GM23338 (cell line): ENCODE measurements at regions not wholly inside any gene's neighbourhood (a gene's known extent, or its start where the extent isn't known, plus 50 kb on each side); places are given as distances from the start of the nearest gene placed in this dataset.

Experiments
- ATAC-seq: fragments of 200-7000 bp; cut with Tn5 transposase; 3 replicates; pipeline ENCODE4 v1.9.1; 2020
- DNase-seq: peaks from one replicate; pipeline ENCODE4 v3.0.0-alpha.2; 2015; ENCODE audit warnings: low spot score
- H2AFZ ChIP-seq: fragments of 200-600 bp; sonication (generic); 2 replicates; pipeline ENCODE4 v1.8.0; 2016; ENCODE audit warnings: antibody characterized with exemption, mild to moderate bottlenecking, moderate library complexity
- H3F3A ChIP-seq: fragments of 200-600 bp; sonication (generic); replicated peaks from 2 replicates; pipeline ENCODE4 v1.8.0; 2017; ENCODE audit warnings: antibody characterized with exemption, mixed run types, low read depth
- H3K27ac ChIP-seq: fragments of 200-600 bp; sonication (generic); 2 replicates; pipeline ENCODE4 v1.6.1; 2016; ENCODE audit warnings: low read depth
- H3K27me3 ChIP-seq: fragments of 200-600 bp; sonication (generic); 2 replicates; pipeline ENCODE4 v1.8.0; 2016; ENCODE audit warnings: mild to moderate bottlenecking, mixed run types, moderate library complexity; ENCODE audit not compliant: insufficient read depth
- H3K36me3 ChIP-seq: fragments of 200-600 bp; sonication (generic); 2 replicates; pipeline ENCODE4 v1.8.0; 2016; ENCODE audit warnings: mild to moderate bottlenecking; ENCODE audit not compliant: insufficient read depth
- H3K4me1 ChIP-seq: fragments of 200-600 bp; sonication (generic); 2 replicates; pipeline ENCODE4 v1.8.0; 2016; ENCODE audit warnings: mild to moderate bottlenecking, moderate library complexity; ENCODE audit not compliant: insufficient read depth
- H3K4me2 ChIP-seq: fragments of 200-600 bp; sonication (generic); 2 replicates; pipeline ENCODE4 v1.7.1; 2017; ENCODE audit warnings: mixed run types
- H3K4me3 ChIP-seq: fragments of 200-600 bp; sonication (generic); 2 replicates; pipeline ENCODE4 v1.6.1; 2016; ENCODE audit warnings: mixed run types
- H3K79me2 ChIP-seq: fragments of 200-600 bp; sonication (generic); replicated peaks from 2 replicates; pipeline ENCODE4 v1.8.0; 2017; ENCODE audit warnings: mild to moderate bottlenecking; ENCODE audit not compliant: insufficient read depth
- H3K9me2 ChIP-seq: fragments of 200-600 bp; sonication (generic); 2 replicates; pipeline ENCODE4 v1.8.0; 2017; ENCODE audit not compliant: insufficient read depth
- H4K20me1 ChIP-seq: fragments of 200-600 bp; sonication (generic); replicated peaks from 2 replicates; pipeline ENCODE4 v1.8.0; 2017; ENCODE audit warnings: mild to moderate bottlenecking; ENCODE audit not compliant: insufficient read depth
- H3K27ac Mint-ChIP-seq: 2 replicates; pipeline ENCODE4 v1.8.0; 2020; ENCODE audit warnings: inconsistent platforms, mild to moderate bottlenecking, moderate library complexity, mixed read lengths
- H3K27me3 Mint-ChIP-seq: 3 replicates; pipeline ENCODE4 v1.8.0; 2022; ENCODE audit warnings: low read depth, mild to moderate bottlenecking, moderate library complexity, mixed read lengths, inconsistent platforms; ENCODE audit not compliant: insufficient read depth, poor library complexity
- H3K36me3 Mint-ChIP-seq: 3 replicates; pipeline ENCODE4 v1.8.0; 2021; ENCODE audit warnings: low read depth, mild to moderate bottlenecking, inconsistent platforms, moderate library complexity, mixed read lengths
- H3K4me1 Mint-ChIP-seq: 3 replicates; pipeline ENCODE4 v1.8.0; 2020; ENCODE audit warnings: mild to moderate bottlenecking, inconsistent platforms, mixed read lengths
- H3K4me3 Mint-ChIP-seq: 3 replicates; pipeline ENCODE4 v1.8.0; 2021; ENCODE audit warnings: moderate library complexity, mild to moderate bottlenecking, inconsistent platforms, mixed read lengths
- H3K9me3 Mint-ChIP-seq: 3 replicates; pipeline ENCODE4 v1.8.0; 2020; ENCODE audit warnings: moderate library complexity, mild to moderate bottlenecking, inconsistent platforms, mixed read lengths
- CREB1 ChIP-seq: fragments of 250-450 bp; sonication (Bioruptor Pico); IDR thresholded peaks from 2 replicates; pipeline ENCODE4 v1.5.0; 2020; ENCODE audit warnings: low read depth, mild to moderate bottlenecking, moderate library complexity
- EZH2 ChIP-seq: fragments of 200-600 bp; sonication (generic); IDR thresholded peaks from one replicate; pipeline ENCODE4 v1.8.0; 2017; ENCODE audit warnings: antibody characterized with exemption, mild to moderate bottlenecking, low read depth; ENCODE audit not compliant: unreplicated experiment
- EZH2phosphoT487 ChIP-seq: fragments of 200-600 bp; sonication (generic); IDR thresholded peaks from one replicate; pipeline ENCODE4 v1.8.1; 2018; ENCODE audit warnings: antibody characterized with exemption; ENCODE audit not compliant: unreplicated experiment
- NANOG ChIP-seq: IDR thresholded peaks from 2 replicates; pipeline ENCODE4 v1.6.1; 2016; ENCODE audit warnings: antibody characterized with exemption, borderline replicate concordance
- REST ChIP-seq: IDR thresholded peaks from one replicate; pipeline ENCODE4 v1.6.1; 2018; ENCODE audit warnings: antibody characterized with exemption; ENCODE audit not compliant: unreplicated experiment
- STAT1 ChIP-seq: IDR thresholded peaks from one replicate; pipeline ENCODE4 v1.6.1; 2016; ENCODE audit warnings: antibody characterized with exemption; ENCODE audit not compliant: unreplicated experiment
- ZNF331 ChIP-seq: fragments of 250-450 bp; sonication (Bioruptor Pico); IDR thresholded peaks from 2 replicates; pipeline ENCODE4 v1.5.0; 2020; ENCODE audit warnings: low read depth, mild to moderate bottlenecking, moderate library complexity
- ZNF462 ChIP-seq: fragments of 250-450 bp; sonication (Bioruptor Pico); IDR thresholded peaks from 2 replicates; pipeline ENCODE4 v1.5.0; 2020; ENCODE audit warnings: mild to moderate bottlenecking, moderate library complexity

- Mint-ChIP-seq H3K4me1 (no peaks in the 10 kb centered on the region), H3K4me3 (no peak overlapping the region), H3K27me3 (peaks cover 3% of the 10 kb centered on the region), H3K9me3 (no peaks in the 10 kb centered on the region), H3K36me3 (no peaks in the 10 kb centered on the region), H3K27ac (no peak overlapping the region)
- Histone ChIP-seq H4K20me1 (no peaks in the 10 kb centered on the region), H3K27me3 (no peaks in the 10 kb centered on the region), H3F3A (no peaks in the 10 kb centered on the region), H3K79me2 (no peaks in the 10 kb centered on the region), H2AFZ (no peak overlapping the region), H3K9me2 (peaks cover 7% of the 10 kb centered on the region; the same call in 1 of the 2 replicates), H3K27ac (no peak overlapping the region), H3K4me2 (no peak overlapping the region), H3K36me3 (no peaks in the 10 kb centered on the region), H3K4me3 (no peak overlapping the region), H3K4me1 (no peaks in the 10 kb centered on the region)
- DNase-seq (no peak), ATAC-seq (no peak)
- TF ChIP-seq ZNF331 (CRISPR knock-in tag) (no peak), ZNF462 (no peak), STAT1 (no peak)
These were observed 84.3 kb upstream of the SORCS3 start for GRCh38 chr10:104556831-104557230.

DNA sequence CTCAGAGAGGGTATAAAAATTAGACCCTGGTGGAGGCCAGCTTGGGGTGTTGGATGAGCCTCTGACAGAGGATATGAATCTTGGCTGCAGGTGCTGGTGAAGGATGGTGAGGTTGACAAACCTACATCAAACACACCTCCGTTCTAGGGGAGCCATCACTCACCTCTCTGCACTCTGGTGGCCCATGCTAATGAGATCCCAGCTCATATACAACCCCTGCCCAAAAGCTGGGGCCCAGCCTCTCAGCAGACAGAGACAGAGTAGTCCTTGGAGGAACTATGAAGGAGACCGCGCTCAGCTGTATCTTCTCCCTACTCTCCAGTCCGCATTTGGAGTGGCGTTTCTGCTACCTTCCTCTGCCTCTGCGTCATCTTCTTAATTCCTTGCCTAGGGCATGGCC is 83.1 kb upstream of the SORCS3 start:
- H2AFZ ChIP-seq: no peak overlapping the region
- DNase-seq (no peak), ATAC-seq (no peak)
- no peaks in the 10 kb centered on the region for H3K27me3 ChIP-seq
- TF ChIP-seq REST (no peak), NANOG (no peak), EZH2phosphoT487 (no peak), EZH2 (no peak), CREB1 (CRISPR knock-in tag) (no peak), STAT1 (no peak)
- no peak overlapping the region for H3K4me3 ChIP-seq
- no peaks in the 10 kb centered on the region for H3K9me3 Mint-ChIP-seq
- no peaks in the 10 kb centered on the region for H4K20me1 ChIP-seq
- H3K27me3 Mint-ChIP-seq: peaks cover 3% of the 10 kb centered on the region
- no peak overlapping the region for H3K4me2 ChIP-seq
- no peaks in the 10 kb centered on the region for H3K36me3 Mint-ChIP-seq
- no peaks in the 10 kb centered on the region for H3K79me2 ChIP-seq
- H3F3A ChIP-seq: no peaks in the 10 kb centered on the region
- H3K4me1 ChIP-seq: no peaks in the 10 kb centered on the region
- no peak overlapping the region for H3K27ac ChIP-seq
- H3K9me2 ChIP-seq: peaks cover 13% of the 10 kb centered on the region; the same call in 1 of the 2 replicates
- H3K4me1 Mint-ChIP-seq: no peaks in the 10 kb centered on the region; the same call in 2 of the 3 replicates
- no peaks in the 10 kb centered on the region for H3K36me3 ChIP-seq
- H3K27ac Mint-ChIP-seq: no peak overlapping the region
- H3K4me3 Mint-ChIP-seq: no peak overlapping the region
